Activated CD4-positive, CD25-positive, alpha-beta regulatory T cell (primary cell): ENCODE measurements at regions not wholly inside any gene's neighbourhood (a gene's known extent, or its start where the extent isn't known, plus 50 kb on each side); places are given as distances from the start of the nearest gene placed in this dataset.
"Not testable (repeated sequence)": the region's sequence is repeated elsewhere in the genome, so short reads cannot be mapped to it uniquely, and the experiment has no call there.

Experiments
- DNase-seq, 4 experiments: peaks; one replicate each; lab custom pipeline; 2025; lab: John Stamatoyannopoulos, UW

DNA sequence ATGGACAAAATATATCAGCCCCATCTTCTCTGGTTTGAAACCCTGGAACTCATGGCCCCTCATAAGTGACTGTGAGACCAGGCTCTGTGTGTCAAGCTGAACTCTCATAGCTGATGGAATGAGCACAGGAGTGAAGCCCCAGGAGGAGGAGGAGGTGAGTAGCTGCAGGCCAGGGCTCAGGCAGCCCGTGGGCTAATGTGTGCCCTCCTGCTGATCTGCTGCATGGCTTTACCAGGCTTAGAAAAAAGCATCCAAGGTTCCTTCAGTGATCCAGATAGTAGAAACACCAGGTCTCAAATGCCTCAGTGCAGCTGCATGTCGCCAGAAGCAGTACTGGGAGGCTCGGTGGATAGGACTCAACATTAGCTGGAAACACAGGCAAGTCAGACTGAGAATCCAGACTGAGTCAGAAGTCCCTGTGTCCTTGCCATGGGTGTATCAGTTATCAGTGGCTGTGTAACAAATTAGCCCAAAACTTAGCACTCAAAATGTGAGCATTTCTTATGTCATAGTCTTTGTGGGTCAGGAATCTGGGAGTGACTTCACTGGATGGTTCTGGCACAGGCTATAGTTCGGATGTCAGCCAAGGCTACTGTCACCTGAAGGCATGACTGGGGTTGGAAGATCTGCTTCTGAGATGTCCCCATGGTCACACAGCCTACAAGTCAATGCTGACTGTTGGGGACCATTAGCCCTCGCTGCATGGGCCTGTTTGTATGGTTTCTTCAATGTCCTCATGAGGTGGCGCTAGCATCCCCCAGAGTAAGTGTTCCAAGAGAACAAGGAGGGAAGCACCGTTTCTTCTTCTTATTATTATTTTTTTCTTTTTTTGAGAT, 255.4 kb upstream of the IRF2BP2 start:
- DNase-seq = no peak

DNA sequence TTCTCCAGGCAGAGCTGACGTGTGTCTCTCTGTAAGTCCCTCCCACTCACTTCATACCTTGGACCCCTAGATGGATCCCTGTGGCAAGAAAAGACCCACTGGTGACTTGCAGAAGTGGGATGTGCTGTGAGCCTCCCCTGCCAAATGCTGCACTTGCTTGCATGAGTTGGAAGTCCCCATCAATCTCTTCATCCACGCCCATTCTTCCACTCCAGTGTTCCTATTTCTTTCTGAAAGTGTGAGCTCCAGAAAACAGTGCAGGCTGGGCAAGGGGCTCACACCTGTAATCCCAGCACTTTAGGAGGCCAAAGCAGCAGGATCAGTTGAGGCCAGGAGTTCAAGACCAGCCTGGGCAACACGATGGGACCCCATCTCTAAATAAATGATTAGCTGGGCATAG, 254.1 kb upstream of the IRF2BP2 start:
- no peak for DNase-seq

DNA sequence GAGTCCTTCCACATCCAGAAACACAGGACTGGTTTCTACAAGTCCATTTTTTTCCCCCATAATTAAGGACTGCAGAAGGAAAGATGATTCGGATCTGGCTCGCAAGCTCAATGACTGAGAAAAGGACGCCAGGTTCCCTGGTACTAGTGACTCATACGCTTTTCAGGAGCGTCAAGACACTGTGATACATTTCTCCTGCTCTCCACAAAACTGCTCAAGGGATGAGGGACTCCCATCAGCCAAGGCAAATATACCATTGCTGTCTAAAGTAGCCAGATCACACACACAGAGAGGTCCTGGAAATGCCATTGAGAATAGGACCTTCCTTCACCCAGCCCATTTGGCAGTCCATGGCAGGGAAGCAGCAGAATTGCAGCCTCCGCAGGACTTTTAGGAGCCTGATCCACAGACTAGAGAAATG, 253.6 kb upstream of the IRF2BP2 start:
- no peak for DNase-seq

DNA sequence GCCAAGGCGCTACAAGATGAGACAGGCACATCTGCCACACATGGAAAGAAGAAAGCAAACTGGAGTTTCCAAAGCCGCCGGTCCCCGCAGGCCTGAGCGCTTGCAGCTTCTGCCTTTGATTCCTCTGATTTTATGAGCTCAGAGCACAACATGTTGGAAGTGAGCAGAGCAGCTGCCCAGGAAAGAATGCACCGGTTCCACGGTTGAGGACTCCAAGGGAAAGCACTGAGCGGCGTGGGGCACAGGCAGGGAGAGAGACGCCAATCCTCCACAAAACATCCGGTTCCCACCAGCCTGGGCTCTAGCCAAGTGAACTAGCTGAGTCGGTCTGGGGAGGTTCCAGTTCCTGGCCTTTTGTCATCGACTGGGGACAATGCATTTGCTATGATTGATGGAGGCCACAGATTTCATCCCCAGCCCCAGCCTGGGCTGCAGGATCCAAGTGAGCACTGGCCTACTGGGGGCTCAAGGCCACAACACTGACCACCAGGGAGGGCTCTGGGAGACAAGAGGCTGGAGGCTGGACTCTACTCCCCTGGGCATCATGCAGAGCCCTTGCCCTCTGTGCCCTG, 253.1 kb upstream of the IRF2BP2 start:
- DNase-seq = no peak

DNA sequence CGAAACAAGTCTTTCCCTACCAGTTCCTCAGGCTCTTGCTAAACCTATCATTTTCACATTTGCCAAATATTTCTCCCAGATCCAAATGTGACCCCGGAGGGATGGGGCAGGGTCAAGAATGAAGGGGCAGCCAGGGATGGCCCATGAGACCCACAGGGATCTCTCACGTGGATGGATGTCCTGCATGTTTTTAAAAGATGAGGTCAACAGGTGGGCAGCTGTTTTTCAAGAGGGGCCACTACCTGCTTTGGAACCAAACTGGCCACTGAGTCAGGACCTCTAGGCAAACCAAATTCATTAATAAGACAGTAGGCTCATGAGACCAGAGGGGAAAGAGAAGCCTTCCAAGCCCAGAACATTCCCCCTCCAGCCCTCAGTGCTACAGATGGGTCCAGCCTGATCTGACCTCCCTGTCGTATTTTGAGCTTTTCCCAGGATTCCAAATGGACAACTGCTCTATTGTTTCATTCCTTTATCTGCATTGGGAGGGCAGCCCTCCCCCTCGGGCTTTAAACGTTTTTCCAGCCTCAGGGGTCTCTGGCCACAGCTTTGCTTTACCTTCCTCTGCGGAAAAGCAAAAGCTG, 252.5 kb upstream of the IRF2BP2 start:
- no peak for DNase-seq

DNA sequence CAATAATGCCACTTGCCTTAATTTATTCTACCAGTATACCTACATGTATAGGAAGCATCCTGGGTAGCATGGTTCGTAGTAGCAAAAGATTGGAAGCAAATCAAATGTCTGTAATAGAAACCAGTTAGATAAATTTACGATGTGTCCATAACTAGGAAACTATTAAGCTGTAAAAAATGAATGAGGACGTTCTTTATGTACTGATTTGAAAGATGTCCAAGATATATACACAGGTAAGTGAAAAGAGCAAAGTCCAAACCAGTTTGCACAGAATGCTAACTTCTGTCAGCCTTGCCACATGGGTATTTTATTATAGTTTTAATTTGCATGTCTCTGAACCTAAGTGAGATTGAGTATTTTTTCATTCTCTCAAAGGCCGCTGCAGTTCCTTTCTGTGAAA, 251.8 kb upstream of the IRF2BP2 start:
- no peak for DNase-seq

DNA sequence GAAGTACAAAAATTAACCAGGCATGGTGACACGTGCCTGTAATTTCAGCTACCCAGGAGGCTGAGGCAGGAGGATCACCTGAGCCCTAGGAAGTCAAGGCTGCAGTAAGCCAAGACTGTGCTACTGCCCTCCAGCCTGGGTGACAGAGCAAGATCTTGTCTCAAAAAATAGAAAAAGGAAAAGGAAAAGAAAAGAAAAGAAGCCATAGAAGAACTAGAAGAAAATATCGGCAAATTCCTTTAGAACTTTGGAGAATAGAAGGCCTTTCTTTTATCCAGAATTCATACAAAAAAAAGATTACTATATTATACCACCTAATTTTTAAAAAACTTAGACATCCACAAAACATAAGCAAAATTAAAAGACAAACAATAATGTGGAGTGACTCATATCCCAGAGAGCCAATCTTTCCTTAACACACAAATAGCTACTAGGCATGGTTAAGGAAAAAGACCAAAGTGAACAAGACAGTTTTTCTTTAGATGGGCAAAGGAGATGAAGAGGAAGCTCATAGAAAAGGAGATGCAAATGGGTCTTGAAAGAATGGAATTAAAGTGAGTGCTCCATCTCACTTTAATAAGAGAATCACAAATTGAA, 251.1 kb upstream of the IRF2BP2 start:
- DNase-seq = no peak

DNA sequence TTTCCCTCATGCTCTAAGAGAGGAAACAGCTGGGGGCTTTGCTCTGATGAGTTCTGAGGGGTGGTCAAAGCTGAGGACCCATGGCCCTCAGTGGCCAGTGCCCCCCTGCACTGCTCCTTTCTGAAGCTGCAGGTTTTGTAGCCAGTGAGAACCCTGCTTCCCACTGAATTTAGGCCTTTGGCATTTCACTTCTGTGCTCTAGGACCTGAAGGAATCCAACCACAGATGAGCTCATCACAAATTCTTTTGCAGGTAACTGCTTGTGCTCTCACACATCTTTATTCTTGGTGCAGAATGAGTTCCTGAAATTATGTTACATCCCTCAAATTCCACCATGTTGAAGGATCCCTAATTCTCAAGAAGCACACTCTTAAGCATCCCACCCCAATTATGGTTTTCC, 248.7 kb upstream of the IRF2BP2 start:
- no peak for DNase-seq

DNA sequence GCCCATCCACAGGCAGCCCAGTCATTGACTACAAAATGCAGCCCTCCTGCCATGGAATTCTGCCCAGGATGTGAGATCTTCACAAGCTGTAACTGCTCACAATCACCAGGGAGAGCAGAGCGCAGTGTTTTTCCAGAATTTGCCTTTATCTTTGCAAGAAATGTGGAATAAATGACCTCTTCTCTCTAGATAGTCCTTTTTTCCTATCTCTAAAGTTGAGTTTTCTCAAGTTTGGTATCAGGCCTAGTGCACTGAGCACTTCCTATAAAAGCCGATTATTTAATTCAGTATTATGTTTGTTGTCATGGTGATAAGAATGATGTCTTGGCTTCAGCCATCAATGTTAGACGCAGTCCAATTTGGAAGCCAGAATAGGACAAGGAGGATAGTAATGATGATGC, 246.9 kb upstream of the IRF2BP2 start:
- no peak for DNase-seq

DNA sequence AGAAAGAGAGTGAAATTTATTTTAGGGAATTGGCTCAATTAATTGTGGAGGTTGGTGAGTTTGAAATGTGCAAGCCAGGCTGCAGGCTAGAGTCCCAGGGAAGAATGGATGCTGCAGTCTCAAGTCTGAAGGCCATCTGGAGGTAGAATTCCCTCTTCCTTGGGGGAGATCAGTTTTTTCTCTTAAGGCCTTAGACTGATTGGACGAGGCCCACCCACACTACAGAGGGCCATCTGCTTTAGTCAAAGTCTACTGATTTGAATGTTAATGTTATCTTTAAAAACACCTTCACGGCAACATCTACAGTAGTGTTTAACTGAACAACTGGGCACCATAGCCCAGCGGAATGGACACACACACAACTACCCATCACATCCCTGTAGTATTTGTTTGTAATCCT, 245.9 kb upstream of the IRF2BP2 start:
- no peak for DNase-seq

DNA sequence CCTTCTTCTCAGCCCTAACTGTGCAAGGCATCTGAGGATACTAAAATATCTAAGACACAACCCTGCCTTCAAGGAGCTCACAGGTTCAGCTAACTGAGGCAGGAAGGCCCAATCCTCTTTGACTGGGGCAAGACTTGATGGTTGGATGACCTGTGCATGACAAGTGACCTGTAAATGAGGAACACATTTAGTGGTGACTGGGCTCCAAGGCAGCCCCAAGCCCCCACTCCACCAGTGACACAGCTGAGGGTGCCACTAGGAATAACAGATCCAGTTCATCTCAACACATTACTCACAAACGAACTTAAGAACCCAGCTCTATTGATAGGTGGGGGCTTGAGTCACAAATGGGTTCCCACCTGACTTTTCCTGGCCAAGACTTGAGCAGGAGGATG, 244.7 kb upstream of the IRF2BP2 start:
- DNase-seq = no peak

DNA sequence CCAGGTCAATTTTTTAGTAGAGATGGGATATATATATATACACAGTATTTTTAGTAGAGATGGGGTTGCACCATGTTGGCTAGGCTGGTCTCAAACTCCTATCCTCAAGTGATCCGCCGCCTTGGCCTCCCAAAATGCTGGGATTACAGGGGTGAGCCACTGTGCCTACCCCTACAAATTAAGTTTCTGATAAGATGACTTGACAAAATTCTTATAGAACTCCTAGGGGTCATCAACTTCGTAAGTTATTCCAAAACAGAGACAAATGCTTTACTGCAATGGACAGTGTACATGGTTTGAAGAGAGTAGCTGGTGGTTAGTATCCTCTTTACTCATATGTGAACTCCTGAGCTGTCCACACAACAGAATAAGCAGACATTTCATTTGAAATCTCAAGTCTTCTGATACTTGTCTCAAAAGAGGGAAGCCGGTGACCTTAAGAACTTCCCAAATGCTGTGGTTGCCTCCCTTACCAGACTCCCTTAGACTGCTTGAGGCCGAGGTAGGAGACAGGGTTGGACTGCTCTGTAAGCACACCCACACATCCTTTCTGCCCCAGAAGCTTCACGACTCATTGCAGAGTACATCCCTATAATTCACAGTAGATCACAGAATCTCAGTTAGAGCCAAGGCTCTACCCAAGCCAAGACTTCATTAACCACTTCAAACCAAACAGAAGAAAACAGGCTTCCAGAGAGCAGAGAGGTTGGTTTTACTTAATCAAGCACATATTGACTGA, 244.1 kb upstream of the IRF2BP2 start:
- no peak for DNase-seq

DNA sequence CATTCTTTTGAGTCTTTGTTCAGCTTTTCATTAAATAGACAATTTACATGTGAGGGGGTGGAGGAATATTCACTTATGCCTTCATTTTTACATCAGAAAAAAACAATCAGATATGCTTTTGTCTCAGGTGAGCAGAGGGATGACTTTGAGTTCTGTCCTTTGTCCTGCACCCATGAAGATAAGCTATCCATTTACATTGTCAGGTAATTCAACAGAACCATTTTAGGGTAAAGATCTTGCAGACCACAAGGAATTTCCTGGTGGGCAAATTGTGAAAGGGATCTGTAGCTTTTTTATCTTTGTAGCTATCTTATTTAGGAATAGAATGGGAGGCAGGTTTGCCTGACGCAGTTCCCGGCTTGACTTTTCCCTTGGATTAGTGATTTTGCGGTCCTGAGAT, 242.7 kb upstream of the IRF2BP2 start:
- no peak for DNase-seq

DNA sequence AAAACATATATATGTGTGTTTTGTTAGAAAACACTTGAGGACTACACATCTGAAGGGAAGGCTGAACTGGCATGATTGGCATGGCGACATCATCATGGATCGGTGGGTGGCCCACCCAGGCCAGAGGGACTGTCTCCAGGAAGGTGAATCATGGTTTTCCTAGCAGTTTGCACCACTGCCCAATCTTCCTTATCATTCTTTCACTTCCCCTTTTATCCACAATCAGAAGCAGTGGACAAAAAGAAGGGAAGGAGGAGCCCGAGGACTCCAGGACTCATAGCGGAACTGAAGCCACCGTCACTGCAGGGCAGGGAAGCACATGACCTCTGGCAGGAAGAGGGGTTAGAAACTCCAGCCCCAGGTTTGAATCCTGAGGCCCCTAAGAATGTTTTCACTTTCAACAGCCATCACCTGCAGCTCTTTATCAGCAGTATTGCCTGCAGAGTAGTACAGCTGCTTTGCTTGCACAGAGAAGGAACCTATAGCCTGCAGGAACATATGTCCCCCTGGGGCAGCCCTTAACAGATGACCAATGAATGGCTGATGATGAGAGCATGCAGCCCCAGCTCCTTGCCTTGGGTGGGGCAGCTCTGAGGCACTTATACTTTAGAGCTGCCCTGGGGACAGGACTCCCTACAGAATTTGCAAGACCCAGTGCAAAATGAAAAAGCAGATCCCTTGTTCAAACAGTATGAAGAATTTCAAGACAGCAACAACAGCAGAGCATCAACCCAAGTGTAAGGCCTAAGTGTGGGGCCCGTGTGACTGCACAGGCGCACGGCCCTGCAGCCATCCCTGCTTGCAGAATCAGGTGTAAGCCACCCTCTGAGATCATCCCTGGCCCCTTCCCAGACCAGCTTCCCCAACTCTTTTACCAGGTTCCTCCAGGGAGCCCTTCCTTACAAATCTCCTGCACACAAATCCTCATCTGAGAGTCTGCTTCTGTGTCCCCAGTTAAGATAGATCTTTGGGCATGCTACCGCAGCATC, 241.8 kb upstream of the IRF2BP2 start:
- no peak for DNase-seq

DNA sequence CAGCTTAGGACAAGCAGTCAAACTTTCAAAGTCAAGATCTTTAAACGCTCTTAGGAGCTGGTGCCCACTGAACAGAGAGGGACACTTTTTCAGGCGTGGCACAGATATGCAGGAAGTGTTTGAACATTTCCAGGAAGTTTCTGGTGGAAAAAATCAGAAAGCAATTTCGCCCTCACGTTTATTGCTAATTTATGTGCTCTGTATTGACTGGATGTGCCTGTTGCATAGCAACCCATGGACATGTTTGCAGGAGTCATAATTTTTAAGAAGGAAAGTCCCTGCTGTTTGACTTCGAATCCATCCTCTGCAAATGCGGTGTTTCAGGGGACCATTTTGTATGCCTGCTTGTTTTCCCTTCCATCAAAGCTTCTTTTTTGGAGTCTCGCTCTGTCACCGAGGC, 239.9 kb upstream of the IRF2BP2 start:
- no peak for DNase-seq

DNA sequence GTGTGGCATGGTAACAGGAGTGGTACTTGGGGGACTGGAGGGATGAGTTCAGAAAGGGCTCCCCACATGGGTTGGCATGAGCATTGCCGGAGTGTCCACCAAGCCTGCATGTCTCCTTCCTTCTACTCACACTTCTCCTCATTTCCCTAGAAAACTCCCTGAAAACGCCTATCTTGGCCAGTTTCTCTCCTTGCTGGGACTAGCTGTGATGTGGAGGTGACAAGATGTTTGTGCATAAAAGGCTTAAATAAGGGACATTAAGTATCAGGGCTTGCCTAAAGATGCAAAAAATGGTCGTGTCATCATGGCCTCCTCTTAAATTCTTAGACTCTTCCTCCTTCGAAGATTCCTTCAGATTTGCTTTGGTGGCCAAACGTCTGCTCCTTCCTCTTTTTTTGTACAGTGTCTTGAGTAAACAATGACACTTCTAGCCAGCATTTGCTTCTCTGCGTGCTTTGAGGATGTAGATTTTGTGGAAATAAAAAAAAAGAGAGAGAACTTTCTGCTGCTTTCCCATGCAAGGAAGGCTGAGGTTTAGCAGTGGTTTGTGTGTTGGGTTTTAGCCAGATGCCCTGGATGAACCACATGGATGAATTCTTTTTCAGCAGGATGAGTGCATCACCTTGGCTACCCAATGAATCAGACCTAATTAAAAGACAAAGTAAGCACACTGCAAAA, 239.1 kb upstream of the IRF2BP2 start:
- no peak for DNase-seq

DNA sequence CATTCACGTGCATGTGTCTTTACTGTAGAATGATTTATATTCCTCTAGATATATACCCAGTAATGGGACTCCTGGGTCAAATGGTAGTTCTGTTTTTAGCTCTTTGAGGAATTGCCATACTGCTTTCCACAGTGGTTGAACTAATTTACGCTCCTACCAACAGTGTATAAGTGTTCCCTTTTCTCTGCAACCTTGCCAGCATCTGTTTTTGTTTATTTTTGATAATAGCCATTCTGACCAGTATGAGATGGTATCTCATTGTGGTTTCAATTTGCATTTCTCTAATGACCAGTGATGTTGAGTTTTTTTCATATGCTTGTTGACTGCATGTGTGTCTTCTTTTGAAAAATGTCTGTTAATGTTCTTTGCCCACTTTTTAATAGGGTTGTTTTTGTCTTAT, 236.8 kb upstream of the IRF2BP2 start:
- not testable (repeated sequence) for DNase-seq

DNA sequence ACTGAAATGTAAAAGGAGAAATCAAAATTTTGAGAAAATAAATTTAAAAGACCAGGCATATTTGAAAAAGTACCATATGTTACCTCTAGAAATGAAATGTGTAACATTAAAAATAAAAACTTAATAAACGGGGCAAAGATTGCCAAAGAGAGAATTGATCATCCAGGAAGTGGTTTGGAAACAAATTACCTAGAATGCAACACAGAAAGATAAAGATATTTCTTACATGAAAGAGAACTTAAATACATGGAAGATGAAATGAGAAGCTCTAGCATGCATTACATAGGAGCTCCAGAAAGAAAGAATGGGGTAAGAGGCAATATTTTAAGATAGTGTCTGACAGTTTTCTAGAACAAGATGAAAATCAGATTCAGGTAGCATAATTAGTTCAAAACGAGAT, 235.9 kb upstream of the IRF2BP2 start:
- no peak for DNase-seq

DNA sequence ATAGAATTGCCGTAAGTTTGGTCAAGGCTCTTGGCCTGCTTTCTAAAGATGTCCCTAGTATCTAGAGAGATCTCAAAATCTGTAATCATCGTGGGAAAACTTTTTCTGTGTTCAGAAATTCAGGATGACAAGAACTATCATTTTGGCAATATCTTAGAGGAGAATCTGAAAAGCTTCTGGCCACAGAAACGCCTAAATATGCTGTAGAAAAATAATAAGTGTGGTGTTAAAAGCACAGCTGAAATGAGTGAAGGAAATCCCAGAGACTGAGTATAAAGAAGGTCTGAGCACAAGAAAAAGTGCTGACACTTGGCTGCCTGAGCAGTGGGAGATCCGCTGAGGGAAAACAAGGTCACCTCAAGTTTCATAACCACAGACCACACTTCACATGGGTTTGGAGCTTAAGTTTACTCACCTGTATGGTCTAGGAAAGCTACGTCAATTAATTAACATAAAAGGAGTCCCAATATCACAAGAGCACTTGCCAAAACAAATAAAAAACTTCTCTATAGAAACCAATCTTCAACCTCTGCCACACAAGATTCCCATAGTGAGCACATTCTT, 235.2 kb upstream of the IRF2BP2 start:
- DNase-seq = no peak

DNA sequence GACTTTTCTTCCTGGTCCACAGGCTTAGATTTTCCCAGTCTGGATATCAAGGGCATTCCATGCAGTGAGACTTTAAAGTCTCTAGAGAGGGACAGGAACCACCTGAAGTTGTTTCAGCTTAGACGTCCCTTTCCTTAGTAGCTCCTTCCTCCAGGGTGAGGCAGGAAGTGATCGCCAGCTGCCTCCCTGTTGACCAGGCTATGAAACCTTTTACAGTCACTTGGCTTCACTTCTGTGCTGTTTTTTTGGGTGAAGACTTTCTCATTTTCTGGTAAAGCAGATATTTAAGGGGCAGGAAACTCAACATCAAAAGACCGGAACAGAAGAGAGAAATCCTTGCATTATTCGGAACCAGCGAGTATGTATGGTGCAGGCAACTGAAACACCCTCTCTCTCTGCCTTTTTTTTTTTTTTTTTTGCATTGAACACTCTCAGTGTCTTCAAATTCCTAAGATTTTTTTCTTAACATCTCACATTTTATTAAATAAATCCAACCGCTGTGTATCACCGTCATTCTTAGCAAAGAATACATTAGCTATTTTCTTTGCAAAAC, 234.6 kb upstream of the IRF2BP2 start:
- DNase-seq = no peak
